Breast epithelium (tissue), 4 donors: ENCODE measurements at regions not wholly inside any gene's neighbourhood (a gene's known extent, or its start where the extent isn't known, plus 50 kb on each side); places are given as distances from the start of the nearest gene placed in this dataset.

Source experiments
- DNase-seq, 2 donors: peaks; one replicate each; pipeline ENCODE4 v3.0.0-alpha.2; 2019; ENCODE audit warnings: low spot score in 2 of 2
- H3K27ac ChIP-seq, 2 donors: fragments of 200-600 bp; sonication (generic) in 1 of 2; one replicate each; pipeline ENCODE4 v1.5.1; 2016 to 2019; ENCODE audit warnings: mild to moderate bottlenecking in 1 of 2
- H3K27me3 ChIP-seq, 2 donors: fragments of 200-600 bp; sonication (generic) in 1 of 2; one replicate each; pipeline versions ENCODE4 v1.5.1 to v1.6.0; 2017 to 2019; ENCODE audit warnings: control low read depth in 1 of 2, mild to moderate bottlenecking in 1 of 2
- H3K36me3 ChIP-seq: fragments of 200-600 bp; one replicate; pipeline ENCODE4 v1.5.1; 2019
- H3K4me1 ChIP-seq, 2 donors: fragments of 200-600 bp; sonication (generic); one replicate each; pipeline ENCODE4 v1.5.1; 2016 to 2019; ENCODE audit warnings: control low read depth in 1 of 2
- H3K4me3 ChIP-seq, 3 donors: fragments of 200-600 bp; sonication (generic); 1 replicate in 2 of 3; 2 replicates in 1 of 3; pipeline ENCODE4 v1.5.1; 2016 to 2019; ENCODE audit warnings: mild to moderate bottlenecking in 3 of 3, moderate library complexity in 2 of 3
- H3K9me3 ChIP-seq, 2 donors: fragments of 200-600 bp; sonication (generic) in 1 of 2; one replicate each; pipeline ENCODE4 v1.5.1; 2016 to 2019; ENCODE audit warnings: control low read depth in 1 of 2
- POLR2A ChIP-seq: fragments of 450-650 bp; IDR thresholded peaks from one replicate; pipeline ENCODE4 v1.6.1; 2016; ENCODE audit warnings: antibody characterized with exemption, mild to moderate bottlenecking, moderate library complexity
- POLR2AphosphoS5 ChIP-seq, 3 donors: sonication (generic); formaldehyde crosslinking; IDR thresholded peaks; one replicate each; pipeline ENCODE4 v1.6.1; 2017; ENCODE audit warnings: antibody characterized with exemption in 3 of 3
- intact Hi-C: fragments of 100-400 bp; cut with DNase I; formaldehyde crosslinking; loops from one replicate; pipeline ENCODE4 v1.15.1; 2023; ENCODE audit warnings: low total_unique reads
- TF ChIP-seq, protein P1 (sequence below), 3 donors: fragments of 450-650 bp; IDR thresholded peaks; one replicate each; pipeline ENCODE4 v1.5.1; 2016 to 2017; ENCODE audit warnings: antibody characterized with exemption in 3 of 3, mild to moderate bottlenecking in 3 of 3, moderate library complexity in 3 of 3

DNA sequence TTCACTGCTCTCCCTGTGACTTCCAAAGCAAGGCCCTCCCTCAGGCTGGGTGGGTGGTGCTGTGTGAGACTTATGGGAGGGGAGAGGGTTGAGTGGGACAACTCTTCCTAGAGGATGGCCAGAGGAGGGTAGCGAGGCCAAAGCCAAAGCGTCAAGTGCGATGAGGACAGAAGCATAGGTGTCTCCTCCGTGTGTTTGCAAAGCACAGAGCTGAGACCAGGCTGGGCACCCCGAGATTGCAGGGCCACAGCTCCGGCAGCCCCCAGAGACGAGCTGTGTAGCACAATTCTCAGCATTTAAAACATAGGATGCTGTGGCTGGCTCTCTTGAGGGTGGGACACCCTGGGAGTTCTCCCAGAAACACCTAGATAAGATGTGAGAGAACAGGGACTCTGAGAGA, 1374.5 kb downstream of the BRD1 start:
- peaks cover 0 to 34% of the 10 kb centered on the region in 2 donors for H3K27me3 ChIP-seq
- H3K4me1 ChIP-seq = no peaks in the 10 kb centered on the region
- H3K9me3 ChIP-seq = no peaks in the 10 kb centered on the region
- H3K36me3 ChIP-seq = no peaks in the 10 kb centered on the region
- no peak for DNase-seq
- TF ChIP-seq POLR2A = no peak
- TF ChIP-seq POLR2AphosphoS5 (IDR thresholded peaks at IDR 0.05) = no peak
- TF ChIP-seq, protein P1, sequence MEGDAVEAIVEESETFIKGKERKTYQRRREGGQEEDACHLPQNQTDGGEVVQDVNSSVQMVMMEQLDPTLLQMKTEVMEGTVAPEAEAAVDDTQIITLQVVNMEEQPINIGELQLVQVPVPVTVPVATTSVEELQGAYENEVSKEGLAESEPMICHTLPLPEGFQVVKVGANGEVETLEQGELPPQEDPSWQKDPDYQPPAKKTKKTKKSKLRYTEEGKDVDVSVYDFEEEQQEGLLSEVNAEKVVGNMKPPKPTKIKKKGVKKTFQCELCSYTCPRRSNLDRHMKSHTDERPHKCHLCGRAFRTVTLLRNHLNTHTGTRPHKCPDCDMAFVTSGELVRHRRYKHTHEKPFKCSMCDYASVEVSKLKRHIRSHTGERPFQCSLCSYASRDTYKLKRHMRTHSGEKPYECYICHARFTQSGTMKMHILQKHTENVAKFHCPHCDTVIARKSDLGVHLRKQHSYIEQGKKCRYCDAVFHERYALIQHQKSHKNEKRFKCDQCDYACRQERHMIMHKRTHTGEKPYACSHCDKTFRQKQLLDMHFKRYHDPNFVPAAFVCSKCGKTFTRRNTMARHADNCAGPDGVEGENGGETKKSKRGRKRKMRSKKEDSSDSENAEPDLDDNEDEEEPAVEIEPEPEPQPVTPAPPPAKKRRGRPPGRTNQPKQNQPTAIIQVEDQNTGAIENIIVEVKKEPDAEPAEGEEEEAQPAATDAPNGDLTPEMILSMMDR (IDR thresholded peaks at IDR 0.05) = no peak
- no peak overlapping the region for H3K4me3 ChIP-seq
- intact Hi-C loops = no loop called here
- no peak overlapping the region for H3K27ac ChIP-seq

DNA sequence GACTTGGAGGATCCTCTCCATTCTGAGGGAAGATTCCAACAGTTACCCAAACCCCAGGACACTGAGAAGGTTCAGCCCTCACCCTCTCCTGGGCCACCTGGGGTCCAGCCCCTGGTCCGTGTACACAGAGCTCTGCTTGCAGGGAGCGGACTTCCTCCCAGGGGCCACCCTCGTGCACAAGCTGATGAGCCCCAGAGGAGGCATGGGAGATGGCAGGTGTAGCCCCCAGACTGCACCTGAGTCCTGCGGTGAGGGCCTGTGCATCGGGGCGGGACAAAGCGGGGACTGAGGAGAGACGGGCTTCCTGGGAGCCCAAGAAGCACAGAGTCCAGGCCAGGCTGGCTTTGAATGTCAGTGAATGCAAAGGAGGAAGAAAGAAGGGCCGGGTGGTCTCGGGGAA, 1374.9 kb downstream of the BRD1 start:
- H3K9me3 ChIP-seq = no peaks in the 10 kb centered on the region
- TF ChIP-seq, protein P1 (IDR thresholded peaks at IDR 0.05) = no peak
- TF ChIP-seq POLR2A (no peak), POLR2AphosphoS5 (IDR thresholded peaks at IDR 0.05) (no peak)
- H3K27ac ChIP-seq = no peak overlapping the region
- no peak overlapping the region for H3K4me3 ChIP-seq
- peaks cover 0 to 32% of the 10 kb centered on the region in 2 donors for H3K27me3 ChIP-seq
- intact Hi-C loops = no loop called here
- peak in 1 of 2 donors; percentile 48 for DNase-seq
- no peaks in the 10 kb centered on the region for H3K36me3 ChIP-seq
- no peaks in the 10 kb centered on the region for H3K4me1 ChIP-seq

DNA sequence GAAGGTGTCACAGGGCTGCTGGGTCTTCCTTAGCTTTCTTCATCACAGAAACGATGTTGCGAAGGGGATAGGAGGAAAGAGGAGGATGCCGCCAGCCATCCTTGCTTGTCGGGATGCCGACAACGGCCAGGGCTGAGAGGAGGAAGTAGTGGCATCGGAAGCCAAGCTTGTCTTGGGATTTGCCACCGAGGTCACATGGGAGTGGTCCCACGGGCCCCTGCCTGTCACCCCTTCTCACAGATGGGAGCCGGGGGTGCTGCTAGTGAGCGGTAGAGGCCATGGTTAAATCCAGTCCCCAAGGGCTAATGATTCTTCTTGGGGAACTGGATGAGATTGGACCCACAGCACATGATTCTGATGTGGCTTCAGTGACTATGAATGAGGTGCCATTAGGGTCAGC, 1375.8 kb downstream of the BRD1 start:
- no peaks in the 10 kb centered on the region for H3K4me1 ChIP-seq
- intact Hi-C loops = no loop called here
- no peak overlapping the region for H3K4me3 ChIP-seq
- H3K27ac ChIP-seq = no peak overlapping the region
- DNase-seq = peak in 1 of 2 donors; percentile 27
- TF ChIP-seq POLR2AphosphoS5 (IDR thresholded peaks at IDR 0.05) (no peak), POLR2A (no peak)
- TF ChIP-seq, protein P1 (IDR thresholded peaks at IDR 0.05) = no peak
- peaks cover 0 to 40% of the 10 kb centered on the region in 2 donors for H3K27me3 ChIP-seq
- no peaks in the 10 kb centered on the region for H3K36me3 ChIP-seq
- H3K9me3 ChIP-seq = no peaks in the 10 kb centered on the region

DNA sequence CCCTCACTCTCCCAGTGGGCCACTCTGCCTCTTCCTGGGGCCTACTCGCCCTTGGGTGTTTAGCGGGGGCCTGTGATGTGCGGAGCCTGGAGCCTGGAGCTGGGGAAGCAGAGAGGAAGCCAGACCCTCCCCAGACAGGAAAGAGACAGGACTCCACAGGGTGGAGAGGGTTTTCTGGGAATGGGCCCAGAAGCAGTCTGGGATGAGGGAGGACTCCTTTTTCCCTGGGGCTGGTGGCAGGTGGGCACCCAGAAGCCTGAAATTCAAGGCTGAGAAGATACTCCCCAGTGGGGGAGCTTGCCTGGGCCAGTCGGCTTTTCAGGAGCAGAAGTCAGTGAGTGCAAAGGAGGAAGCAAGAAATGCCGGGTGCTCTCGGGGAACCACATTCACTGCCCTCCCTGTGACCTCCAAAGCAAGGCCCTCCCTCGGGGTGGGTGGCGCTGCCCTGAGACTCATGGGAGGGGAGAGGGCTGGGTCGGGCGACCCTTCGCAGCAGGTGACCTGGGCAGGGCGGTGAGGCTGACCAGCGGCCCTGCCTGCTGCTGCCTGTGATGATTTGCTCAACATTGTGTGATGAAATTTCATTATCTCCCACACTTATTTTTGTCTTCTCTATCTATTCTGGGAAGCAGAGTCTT, 1377.4 kb downstream of the BRD1 start:
- no peak for DNase-seq
- Histone ChIP-seq H3K9me3 (no peaks in the 10 kb centered on the region), H3K36me3 (no peaks in the 10 kb centered on the region), H3K27ac (no peak overlapping the region), H3K4me1 (no peaks in the 10 kb centered on the region), H3K4me3 (no peak overlapping the region), H3K27me3 (peaks cover 0 to 43% of the 10 kb centered on the region in 2 donors)
- intact Hi-C loops = no loop called here
- TF ChIP-seq, protein P1 (IDR thresholded peaks at IDR 0.05) = no peak
- TF ChIP-seq POLR2AphosphoS5 (IDR thresholded peaks at IDR 0.05) (no peak), POLR2A (no peak)

DNA sequence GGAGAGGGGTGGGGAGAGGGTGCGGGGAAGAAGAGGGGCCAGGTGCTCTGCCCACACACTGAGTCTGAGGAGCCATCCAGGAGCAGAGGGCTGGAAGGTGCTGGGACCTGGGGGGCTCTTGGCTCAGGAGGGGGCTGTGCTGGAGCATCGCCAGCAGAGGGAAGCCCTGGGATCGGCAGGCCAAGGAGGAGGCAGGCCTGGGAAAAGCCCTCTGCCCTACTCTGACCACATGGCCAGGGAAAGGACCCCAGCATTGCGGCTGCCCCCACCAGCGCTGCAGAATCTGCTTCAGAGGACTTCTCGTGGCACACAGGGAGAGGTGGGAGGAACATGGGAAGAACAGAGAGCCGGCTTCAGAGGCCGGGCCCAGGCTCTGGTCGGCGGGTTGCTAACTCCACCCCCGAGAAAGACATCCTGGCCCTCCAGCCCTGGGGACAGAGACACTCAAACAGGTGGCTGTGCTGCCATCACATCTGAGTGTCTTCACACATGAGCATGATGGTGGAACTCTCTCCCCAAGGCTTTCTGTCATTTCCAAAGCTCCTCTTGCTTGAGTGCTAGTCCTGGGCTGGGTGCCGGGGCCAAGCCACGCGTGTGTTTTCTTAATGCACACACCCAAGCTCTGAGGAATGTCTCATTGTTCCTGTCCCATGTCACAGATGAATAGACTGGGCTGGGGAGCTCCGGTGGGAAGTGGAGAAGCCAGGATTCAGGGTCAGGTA, 1378.0 kb downstream of the BRD1 start:
- no peaks in the 10 kb centered on the region for H3K9me3 ChIP-seq
- H3K27ac ChIP-seq = no peak overlapping the region
- H3K36me3 ChIP-seq = no peaks in the 10 kb centered on the region
- H3K27me3 ChIP-seq = peaks cover 0 to 50% of the 10 kb centered on the region in 2 donors
- intact Hi-C loops = no loop called here
- no peak for DNase-seq
- no peak overlapping the region for H3K4me3 ChIP-seq
- TF ChIP-seq POLR2A = no peak
- TF ChIP-seq, protein P1 (IDR thresholded peaks at IDR 0.05) = no peak
- no peak for TF ChIP-seq POLR2AphosphoS5 (IDR thresholded peaks at IDR 0.05)
- H3K4me1 ChIP-seq = no peaks in the 10 kb centered on the region
